IPS-NIHi7 (cell line): ENCODE measurements at regions not wholly inside any gene's neighbourhood (a gene's known extent, or its start where the extent isn't known, plus 50 kb on each side); places are given as distances from the start of the nearest gene placed in this dataset.

Experiments
- DNase-seq: peaks from one replicate; pipeline ENCODE4 v3.0.0; 2012; ENCODE audit warnings: mixed read lengths; ENCODE audit errors: extremely low spot score

GRCh38 chr19:31706691-31707620 is 357.7 kb upstream of the TSHZ3 start:
- DNase-seq, result no peak

GRCh38 chr19:31708520-31708919 is 359.3 kb upstream of the TSHZ3 start:
- DNase-seq, result no peak

GRCh38 chr19:31709476-31709875 is 360.2 kb upstream of the TSHZ3 start:
- DNase-seq, result no peak

- DNase-seq, result no peak
Measured at GRCh38 chr19:31715249-31715945, 366.2 kb upstream of the TSHZ3 start.

GRCh38 chr19:31716826-31717225 is 367.6 kb upstream of the TSHZ3 start:
- peak; percentile 24 for DNase-seq

- no peak for DNase-seq
Measured at GRCh38 chr19:31717269-31717923, 368.2 kb upstream of the TSHZ3 start.

- no peak for DNase-seq
Measured at GRCh38 chr19:31718032-31718431, 368.8 kb upstream of the TSHZ3 start.

GRCh38 chr19:31718898-31719297 is 369.7 kb upstream of the TSHZ3 start:
- DNase-seq, result no peak

GRCh38 chr19:31723101-31723500 is 373.9 kb upstream of the TSHZ3 start:
- DNase-seq, result no peak

GRCh38 chr19:31725051-31725450 is 375.8 kb upstream of the TSHZ3 start:
- DNase-seq, result no peak

- no peak for DNase-seq
Measured at GRCh38 chr19:31727536-31727935, 378.3 kb upstream of the TSHZ3 start.

GRCh38 chr19:31730270-31730669 is 381.0 kb upstream of the TSHZ3 start:
- DNase-seq, result no peak

GRCh38 chr19:31733591-31733990 is 384.4 kb upstream of the TSHZ3 start:
- no peak for DNase-seq

- DNase-seq, result no peak
Measured at GRCh38 chr19:31742249-31742648, 393.0 kb upstream of the TSHZ3 start.

GRCh38 chr19:31745731-31746130 is 396.5 kb upstream of the TSHZ3 start:
- DNase-seq, result no peak

GRCh38 chr19:31749231-31749630 is 400.0 kb upstream of the TSHZ3 start:
- no peak for DNase-seq

GRCh38 chr19:31759359-31759758 is 410.1 kb upstream of the TSHZ3 start:
- DNase-seq, result no peak

GRCh38 chr19:31761281-31761913 is 412.2 kb upstream of the TSHZ3 start:
- DNase-seq, result no peak

GRCh38 chr19:31770223-31770622 is 421.0 kb upstream of the TSHZ3 start:
- DNase-seq, result no peak

GRCh38 chr19:31772915-31773314 is 423.7 kb upstream of the TSHZ3 start:
- peak; percentile 26 for DNase-seq

- DNase-seq, result no peak
Measured at GRCh38 chr19:31781542-31781941, 432.3 kb upstream of the TSHZ3 start.

- DNase-seq, result no peak
Measured at GRCh38 chr19:31783592-31783991, 434.4 kb upstream of the TSHZ3 start.
